Activated gamma-delta T cell treated with anti-CD3 and anti-CD28 coated beads, Interleukin-2, amount 50 U/mL, for 16 hours (primary cell): ENCODE measurements at regions not wholly inside any gene's neighbourhood (a gene's known extent, or its start where the extent isn't known, plus 50 kb on each side); places are given as distances from the start of the nearest gene placed in this dataset.
A peak's percentile ranks its signal among the peaks of the same experiment; 100 is the strongest.

ENCODE experiments used
- DNase-seq: peaks from one replicate; pipeline ENCODE4 v3.0.0-alpha.2; 2020; ENCODE audit warnings: low read depth

DNA sequence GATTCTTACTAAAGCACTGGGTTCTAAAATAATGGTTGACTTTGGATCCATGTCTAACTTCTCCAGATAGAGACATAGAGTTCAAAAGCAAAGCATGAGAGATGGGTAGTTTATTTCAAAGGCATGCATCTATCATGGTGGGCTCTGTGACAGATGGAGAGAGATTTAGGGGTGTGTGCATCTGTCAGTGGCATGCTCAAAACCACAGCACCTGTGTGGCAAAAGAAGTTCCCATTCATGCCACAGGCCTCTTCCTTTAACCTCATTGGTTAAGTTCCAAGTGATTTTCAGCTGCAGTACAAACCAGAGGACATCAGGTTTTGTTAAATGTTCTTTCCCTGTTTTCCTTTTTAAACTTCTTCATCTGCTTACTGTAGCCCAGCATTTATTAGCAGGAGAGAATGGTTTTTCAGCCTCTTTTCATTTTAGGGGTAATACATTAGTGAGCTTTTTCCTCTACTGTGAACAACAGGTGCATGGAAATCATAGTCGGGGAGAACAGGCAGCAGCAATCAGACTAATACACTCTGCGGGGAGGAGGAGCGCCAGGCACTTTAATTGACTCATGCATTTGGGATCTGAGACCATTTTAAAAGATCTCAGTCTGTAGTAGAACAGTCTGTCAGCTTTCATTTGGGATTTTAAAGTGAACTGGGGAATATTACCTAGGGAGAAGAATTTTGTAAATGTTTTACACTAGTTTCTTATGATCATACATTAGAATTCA, 52.4 kb upstream of the UPP2 start:
- no peak for DNase-seq

DNA sequence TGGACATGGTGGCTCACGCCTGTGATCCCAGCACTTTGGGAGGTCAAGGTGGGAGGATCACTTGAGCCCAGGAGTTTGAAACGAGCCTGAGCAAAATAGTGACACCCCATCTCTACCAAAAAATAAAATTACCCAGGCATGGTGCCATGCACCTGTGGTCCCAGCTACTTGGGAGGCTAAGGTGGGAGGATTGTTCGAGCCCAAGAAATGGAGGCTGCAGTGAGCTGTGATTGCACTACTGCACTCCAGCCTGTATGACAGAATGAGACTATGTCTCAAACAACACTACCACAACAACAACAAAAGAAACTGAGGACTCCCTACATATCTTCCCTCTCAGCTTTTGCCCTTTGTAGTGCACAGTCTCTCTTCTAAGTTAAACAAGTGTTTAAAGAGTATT, 53.3 kb upstream of the UPP2 start:
- DNase-seq, result no peak

DNA sequence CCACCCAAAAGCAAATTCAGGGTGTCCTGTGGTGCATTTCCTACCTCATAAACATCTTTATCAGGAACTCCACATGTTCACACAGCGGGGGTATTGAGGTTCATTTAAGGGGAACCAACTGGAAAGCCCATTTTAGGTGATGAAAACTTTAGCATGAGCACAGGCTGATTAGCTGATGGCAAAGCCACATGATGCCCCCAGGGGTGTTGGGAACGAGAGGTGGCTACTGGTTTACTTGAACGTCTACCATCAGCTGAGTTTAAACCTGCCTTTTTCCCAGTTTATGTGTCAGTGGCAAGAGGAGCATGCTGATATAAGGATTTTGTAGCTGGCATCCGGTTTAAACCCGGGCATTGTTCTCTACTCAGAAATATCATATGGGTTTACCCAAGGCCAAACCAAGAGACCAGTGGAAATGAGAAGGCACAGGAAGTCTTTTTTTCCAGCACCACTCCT, 54.5 kb upstream of the UPP2 start:
- DNase-seq, result no peak

DNA sequence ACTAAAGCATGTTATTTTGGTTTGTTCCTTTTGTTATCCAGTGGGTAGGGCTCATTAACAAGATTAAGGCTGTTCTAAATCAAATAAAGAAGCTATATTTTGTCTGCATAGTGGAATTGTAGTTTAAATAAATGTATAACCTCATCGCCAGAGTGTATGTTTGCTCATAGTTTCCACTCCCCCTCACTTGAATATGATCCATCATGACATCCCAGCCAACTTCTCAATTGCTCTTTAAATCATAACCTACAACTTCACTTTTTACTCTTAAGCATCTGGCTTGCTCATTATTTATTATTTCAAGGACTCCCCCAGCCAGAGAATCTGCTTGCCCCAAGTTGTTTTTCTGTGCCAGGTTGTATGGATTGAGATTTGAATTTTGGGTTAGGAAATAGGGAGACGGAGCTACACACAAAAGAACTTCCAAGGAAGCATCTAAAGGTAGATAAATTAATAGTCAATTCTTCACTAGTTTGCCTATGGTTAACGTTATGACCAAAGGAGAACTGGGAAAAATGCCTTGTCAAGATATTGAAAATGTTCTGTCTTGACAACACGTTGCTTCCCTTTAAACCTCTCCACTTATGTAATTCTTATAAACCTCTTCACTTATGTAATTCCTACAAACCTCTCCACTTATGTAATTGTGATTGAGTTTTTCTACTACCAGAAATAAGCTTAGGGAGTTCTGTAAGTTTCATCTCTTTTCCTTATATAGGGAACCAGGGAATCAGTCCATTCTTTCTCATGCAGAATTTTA, 55.4 kb upstream of the UPP2 start:
- DNase-seq, result no peak

DNA sequence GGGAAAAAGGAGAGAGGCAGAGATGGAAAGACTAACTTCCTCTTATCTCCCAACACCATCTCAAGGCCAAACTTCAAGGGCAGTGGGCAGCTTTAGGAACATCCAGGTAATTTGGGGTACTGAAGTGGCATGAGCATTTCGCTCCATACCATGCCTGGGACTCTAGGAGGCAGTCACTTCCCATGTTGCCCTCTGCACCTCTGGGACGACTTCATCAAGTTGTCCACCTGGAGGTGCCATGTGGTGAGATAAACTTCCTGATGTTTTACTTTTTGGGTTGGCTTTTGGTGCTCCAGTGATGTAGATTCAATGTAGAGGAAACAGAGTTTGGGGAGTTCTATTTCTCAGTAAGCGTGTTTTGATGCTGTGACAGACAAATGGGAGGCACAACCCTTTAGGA, 56.3 kb upstream of the UPP2 start:
- DNase-seq, result no peak

DNA sequence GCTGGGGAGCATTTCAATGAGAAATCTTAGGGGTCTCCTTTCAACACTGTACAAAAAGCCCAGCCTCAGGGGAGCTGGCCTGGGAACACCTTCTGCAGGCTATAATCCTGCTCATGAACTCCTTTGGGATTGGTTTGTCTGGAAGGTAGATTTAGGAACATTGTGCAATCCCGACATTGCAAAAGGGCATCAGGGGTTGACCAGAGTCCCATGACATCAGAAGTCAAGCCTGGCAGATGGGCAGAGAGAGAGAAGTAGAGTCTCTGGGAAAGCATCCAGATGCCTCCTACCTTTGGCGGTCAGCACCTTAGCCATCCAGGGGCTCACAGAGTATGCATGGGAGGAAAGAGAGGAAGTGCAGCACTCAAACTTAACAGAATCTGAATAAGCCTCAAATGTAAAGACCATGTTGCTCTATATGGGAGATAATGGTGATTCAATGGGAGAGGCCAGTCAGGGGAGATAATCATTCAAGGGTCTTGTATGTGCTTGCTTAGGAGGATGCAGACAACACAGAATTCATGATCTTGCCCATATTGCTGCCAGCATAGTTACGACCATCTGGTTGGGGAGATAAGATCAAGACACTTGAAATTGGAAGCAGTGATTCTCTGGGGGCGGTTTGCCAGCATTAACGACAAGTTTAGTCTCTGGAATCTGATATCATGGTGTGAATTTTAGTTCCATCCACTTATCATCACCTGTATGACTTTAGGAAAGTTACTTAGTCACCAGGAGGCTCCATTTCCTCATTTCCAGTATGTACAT, 58.3 kb upstream of the UPP2 start:
- DNase-seq, result no peak

DNA sequence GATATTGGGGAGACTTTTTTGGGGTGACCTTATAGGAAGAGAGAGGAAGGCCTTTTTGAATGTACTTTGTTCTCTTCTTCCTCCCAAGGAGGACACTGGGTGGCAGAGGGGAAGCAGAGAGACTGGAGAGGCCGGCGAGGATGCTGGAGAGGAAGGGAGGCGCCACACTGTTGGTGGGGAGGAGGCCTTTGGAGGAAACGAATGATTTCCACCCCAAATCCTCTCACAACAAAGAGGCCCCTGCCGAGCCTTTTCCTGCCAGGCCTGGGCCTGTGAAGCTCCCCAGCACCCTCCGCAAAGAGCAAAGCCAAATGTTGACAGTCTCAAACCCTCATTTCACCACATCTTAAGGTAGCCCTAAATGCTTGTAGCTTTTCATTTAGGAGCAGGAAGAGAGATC, 59.0 kb upstream of the UPP2 start:
- DNase-seq, result no peak

DNA sequence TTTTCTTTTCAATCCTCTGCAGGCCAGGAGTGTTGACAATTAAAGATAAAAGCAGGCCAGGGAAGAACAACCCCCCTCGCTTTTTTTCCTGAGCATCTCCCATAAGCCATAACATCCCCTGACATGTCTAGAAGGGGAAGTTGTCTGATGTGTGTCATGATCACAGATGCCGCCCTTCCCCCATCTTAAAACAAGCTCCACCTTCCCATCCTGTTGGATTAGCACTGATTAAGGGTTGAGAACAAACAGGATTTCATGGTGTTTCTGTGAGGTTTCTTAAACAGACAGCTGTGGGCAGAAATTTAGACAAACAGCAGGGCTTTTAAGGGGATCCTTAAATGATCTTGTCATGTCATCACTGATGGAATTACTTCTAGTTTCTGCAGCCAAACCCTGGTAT, 59.4 kb upstream of the UPP2 start:
- no peak for DNase-seq

DNA sequence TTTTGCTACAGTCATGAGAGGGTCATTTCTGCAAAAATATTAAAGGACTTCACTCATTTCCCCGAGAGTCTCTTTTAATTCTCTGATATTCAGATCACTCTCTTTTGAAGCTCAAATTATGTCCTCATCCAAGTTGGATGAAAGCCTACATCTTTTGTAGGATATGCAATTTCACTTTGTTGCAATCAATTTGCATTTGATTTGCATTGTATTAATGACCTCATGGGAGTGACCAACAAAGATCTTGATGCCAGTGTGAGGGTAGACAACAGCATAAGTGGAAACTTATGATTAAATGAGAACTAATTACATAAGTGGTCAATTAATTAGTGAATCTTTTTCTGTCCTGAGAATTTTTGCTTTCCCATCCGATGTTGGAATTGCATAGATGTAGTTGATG, 60.3 kb upstream of the UPP2 start:
- DNase-seq, result no peak

DNA sequence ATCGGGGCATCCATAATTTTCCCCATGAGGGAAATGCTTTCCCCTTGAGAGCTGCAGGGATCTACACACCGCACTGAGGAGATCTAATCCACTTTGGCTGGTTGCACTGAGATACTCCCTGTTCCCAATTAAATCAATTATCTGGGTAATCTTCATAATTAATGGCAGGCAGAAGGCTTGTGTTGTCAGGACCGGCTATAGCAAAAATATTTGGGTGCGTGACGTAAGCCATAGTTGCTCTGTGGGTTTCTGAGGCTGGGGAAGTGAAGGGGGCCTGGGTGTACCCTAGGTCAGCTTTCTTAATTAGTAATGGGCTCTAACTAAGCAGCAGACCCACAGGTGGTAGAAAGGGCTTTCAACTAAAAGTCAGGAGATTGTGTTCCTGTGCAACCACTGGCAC, 62.8 kb upstream of the UPP2 start:
- DNase-seq, result no peak

DNA sequence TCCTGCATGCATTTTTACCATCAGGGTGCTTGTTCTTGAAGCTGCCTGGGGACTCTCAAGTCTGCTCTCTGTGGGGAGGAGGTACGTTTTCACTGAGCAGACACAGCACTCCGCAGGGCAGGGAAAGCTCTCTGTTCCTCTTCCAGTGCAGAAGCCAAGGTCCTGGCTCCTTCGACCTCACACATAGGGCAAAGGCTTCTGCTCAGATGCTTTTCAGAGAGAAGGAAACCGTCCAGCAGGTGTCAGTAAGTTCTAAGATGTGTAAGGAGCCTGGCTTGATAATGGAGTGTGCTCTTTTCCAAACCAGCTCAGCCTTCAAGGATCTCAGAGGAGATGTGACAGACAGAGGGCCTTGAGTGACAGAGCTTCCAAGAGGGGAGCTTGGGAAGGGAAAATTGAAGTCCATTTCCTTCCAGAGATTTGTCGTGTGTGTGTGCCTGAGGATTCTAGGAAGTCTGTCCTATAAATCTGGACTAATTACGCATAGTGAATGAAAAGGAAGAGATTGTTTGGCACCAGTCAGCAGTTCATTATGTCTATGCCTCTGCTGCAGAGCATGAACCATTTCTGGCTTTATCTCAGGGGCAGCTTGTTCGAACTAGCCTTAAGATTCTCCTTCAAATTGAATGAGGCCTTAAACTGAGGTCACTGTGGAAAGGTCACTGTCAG, 67.3 kb upstream of the UPP2 start:
- no peak for DNase-seq

DNA sequence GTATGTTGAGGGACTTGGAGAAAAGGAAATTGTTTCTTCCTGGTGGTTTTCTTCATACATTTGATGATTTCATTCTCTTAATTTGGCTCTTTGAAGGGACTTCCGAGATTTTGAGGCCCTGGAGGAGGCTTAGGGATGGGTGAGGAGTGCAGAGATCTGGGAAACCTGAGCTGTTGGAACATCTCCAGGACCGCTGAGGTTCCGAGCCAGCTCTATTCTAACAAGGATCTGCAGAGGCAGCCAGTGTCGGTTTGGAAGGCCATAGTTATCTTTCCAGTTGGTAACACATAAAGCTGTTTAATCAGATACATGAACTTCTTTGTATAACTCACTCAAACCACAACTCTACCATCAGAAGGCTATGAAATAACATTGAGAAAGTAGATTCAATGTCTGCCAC, 70.3 kb upstream of the UPP2 start:
- no peak for DNase-seq

DNA sequence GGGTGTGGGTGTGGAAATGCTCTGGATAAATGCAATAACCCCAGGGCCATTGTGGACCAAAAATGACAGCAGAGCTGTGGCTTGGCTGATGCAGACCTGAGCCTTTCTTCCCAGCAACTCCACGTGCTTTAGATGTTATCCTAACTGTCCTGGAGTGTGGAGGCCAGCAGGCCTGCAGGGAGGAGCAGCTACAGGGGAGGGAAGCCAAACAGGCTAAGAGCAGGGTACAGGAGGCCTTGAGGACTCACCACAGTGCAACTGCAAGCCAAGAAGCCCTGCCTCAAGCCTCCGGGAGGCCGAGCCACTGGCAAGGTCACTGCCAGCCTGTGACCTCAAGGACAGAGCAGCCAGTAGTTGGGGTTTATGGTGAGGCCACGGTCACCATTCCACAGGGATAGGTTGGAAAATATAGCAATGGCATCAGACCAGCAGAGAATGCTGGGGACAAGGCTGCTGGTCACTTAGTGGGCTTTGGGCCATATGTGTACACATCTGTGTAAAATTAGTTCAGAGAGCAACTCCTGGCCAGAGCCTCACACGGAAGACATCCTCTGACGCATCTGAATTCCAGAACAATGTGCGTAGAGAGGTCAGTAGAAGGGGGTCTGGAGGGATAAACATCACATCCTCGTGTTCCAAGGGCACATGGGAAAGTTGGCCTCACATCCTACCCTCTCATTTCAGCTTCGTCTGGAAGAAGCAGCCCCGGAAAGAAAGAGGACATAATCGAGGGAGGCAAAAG, 76.2 kb upstream of the UPP2 start:
- no peak for DNase-seq

DNA sequence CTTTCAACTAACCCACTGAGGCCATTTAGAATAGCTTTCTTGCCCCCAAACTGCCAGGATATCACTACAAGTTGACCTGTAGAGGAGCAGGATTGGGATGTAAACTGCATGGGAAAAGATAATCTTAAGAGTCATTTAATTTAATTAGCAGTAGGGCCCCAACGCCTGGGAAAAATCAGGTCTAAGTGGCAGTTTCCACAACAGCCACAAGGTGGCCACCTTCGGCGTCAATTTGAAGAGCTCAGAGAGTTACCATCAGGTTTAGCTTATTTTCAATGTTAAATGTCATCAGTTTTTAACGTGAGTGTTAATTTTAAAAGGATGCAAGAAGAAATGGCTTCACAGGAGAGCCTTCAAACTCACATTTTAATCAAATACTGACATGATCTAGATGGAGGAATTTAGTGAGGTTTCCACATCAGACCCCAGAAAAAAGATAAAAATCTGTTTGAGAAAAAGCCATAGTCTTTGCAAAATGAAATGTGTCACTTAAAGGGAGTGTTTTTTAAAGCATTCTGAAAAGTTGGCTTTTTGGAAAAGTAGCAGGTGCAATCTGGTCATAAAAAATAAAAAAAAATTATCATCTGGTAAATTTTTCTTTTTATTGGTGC, 77.3 kb upstream of the UPP2 start:
- peak; percentile 21 for DNase-seq

DNA sequence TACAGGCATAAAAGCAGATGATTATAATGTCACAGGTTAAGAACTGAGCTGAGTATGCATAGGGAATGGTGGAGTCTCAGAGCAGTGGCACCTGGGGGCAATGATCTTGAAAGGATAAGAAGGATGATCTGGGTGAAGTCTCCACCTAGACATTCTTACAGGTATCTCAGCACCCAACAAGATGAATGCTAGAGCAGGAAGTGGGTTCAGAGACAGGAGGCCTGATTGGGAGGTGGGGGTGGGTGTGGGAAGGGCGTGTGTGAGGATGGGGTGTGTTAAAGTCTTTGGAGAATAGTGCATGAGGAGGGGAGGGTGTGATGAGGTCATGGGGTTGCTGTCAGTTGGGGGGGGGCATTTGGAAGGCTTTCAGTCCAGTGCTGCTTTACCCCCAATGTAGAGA, 78.8 kb upstream of the UPP2 start:
- no peak for DNase-seq

DNA sequence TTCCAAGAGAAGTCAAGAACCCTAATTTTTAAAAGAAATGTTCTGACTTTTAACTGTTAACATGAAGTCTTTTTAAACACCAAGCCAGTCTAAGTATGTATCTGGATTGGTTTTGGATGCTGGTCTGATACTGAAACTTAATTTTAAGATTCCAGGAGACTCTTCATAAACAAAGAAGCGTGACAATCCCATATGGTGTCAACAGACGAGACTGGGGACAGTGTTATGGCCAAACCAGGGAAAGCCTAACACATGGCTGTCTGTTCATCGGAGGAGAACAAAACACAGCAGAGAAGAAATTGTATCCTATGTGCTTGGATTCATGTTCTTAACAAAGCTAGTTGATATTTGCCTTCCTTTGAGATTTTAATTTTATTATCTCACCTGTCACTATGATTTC, 80.5 kb upstream of the UPP2 start:
- no peak for DNase-seq

DNA sequence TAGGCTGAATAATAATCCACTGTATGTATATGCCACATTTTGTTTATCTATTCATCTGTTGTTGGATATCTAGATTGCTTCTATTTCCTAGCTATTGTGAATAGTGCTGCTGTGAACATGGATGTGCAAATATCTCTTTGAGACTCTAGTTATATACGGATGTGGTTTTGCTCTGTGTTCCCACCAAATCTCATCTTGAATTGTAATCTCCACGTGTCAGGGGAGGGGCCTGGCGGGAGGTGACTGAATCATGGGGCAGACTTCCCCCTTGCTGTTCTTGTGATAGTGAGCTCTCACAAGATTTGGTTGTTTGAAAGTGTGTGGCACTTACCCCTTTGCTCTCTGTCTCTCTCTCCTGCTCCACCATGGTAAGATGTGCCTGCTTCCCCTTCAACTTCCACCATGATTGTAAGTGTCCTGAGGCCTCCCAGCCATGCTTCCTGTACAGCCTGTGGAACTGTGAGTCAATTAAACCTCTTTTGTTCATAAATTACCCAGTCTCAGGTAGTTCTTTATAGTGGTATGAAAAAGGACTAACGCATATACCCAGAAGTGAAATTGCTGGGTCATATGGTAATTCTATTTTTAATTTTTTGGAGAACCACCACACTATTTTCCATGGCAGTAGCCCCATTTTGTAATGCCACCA, 86.1 kb upstream of the UPP2 start:
- no peak for DNase-seq

DNA sequence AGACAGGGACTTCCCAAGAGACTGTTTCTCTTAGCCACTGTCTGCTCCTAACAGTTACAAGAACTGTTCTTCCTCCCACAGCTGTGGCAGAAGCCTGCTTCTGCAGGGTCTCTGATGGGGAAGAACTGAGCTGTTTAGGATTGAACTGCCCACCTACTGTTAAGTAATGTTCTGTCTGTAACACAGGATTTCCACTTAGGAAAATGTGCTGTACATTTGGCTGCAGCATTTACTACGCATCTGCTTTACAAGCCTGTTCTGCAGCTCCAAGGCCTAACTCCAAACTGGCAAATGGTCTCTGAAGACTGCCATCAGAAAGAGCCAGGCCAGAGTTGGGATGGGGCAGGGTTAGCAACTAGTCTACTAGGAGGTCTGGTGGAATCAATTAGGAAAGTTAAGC, 87.8 kb upstream of the UPP2 start:
- no peak for DNase-seq

DNA sequence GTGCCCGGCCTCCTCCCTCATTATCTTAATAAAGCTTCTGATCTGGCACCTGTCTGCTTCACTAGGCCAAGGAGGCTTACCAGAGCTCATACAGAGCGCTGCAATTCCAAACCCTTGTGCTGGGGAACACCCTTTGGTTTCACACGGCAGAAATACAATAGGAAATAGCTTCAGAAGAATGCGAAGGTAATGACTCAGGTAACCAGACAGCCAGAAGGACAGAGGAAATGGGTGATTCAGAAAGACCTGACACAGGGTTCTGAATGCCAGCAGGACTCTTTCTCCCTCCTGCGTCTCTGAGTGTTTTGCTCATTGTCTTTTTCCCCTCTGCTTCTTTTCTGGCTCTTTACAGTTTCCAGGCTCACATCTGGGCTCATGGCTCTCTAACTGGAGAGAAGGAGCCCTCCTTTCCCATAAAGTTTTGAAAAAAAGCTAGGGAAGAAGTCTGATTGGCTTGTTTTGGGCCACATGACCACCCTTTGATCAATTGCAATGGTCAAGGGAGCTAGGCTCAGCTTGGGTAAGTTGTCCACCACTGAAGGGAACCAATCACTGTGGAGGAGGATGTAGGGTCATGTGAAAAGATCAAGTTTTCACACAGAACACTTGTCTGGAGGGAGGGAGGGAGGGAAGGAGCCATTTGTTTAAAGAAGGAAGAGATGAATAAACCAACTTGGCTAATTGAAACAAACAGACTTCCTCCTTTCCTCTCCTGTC, 90.5 kb upstream of the UPP2 start:
- no peak for DNase-seq

DNA sequence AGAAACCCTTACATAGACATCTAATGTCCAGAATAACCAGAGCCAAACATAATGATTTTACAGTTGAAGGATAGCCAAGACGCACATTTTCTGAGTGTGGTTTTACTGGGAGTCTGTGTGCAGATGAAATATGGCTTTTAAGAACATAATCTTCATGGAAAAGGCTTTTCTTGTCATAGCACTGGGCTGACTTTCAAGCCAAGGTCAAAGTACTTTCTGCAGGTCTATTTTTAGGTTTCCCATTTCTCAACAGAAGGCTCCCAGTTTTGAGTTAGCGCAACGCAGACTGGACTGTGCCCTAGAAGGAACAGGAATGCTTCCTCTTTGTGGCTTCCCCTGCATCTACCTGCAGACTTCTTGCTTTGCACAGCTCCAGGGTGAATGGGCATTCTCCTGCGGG, 92.3 kb upstream of the UPP2 start:
- no peak for DNase-seq
